CD4-positive, alpha-beta T cell treated with Interleukin-15 for 4 hours (primary cell): ENCODE measurements at regions not wholly inside any gene's neighbourhood (a gene's known extent, or its start where the extent isn't known, plus 50 kb on each side); places are given as distances from the start of the nearest gene placed in this dataset.
"Not testable (repeated sequence)": the region's sequence is repeated elsewhere in the genome, so short reads cannot be mapped to it uniquely, and the experiment has no call there.

ENCODE experiments used
- DNase-seq: peaks from one replicate; pipeline ENCODE4 v3.0.0-alpha.2; 2020; ENCODE audit warnings: low spot score

DNA sequence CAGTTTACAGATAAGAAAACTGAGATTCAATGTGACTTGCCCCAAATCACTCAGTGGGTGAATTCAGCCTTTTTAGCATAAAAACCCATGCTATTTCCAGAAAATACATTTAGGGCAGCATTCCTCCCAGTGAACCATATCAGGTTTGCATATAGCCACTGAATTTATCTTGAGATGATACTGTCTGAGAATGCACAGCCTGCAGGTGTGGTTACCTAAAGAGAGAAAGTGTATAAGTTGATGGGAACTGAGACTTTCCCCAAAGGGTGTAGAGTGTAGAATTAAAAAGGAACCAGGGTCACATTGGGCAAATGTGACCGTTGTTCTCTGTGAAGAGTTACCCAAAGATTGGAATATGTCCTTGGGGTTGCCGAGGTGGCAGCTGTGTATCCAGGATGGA lies 100.0 kb upstream of the PIK3R1 start:
- DNase-seq = no peak

DNA sequence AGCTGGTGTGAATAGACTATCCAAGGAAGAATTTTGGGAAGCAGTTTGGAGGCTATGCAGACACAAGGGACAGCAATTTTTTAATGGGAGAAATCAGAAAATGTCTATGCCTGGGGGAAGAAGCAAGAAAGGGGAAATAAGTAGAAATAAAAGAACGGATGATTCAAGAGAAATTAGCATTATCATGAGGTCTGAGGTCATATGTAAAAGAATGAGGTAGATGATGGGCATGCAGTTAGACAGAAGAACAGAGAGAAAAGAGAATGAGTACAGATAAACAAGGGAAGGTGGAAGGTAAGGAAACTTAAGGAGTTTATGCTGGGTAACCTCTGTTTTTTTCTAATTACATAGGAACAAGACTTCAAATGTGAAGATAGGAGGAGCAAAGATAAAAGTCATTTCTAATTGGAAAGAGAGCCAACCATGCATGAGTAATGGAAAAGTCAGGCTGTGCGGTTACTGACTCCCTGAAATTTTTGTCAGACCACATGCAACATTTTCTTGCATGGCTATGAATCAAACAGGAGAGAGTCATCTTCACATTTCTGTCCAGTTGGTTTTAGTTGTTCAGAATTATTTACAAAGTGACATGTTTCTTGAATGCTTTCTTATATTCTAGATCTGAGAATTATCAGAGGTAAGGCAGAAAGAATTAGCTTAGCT lies 101.0 kb upstream of the PIK3R1 start:
- DNase-seq = no peak

DNA sequence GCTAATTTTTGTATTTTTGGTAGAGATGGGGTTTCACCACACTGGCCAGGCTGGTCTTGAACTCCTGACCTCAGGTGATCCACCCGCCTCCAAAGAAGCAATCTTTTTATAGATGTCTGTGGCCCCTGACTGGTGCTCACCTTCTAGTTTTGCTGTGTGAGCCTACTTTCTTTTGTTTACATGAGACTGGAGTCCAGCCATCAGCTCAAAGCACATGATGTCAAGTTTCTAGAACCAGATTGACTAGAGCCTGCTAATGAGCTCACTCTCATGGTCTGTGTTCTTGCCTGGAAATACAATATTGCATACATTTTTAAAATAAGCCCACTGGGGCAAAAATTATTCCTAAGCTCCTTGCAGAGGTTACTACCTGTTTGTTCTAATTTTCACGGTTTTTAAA lies 102.9 kb upstream of the PIK3R1 start:
- no peak for DNase-seq

DNA sequence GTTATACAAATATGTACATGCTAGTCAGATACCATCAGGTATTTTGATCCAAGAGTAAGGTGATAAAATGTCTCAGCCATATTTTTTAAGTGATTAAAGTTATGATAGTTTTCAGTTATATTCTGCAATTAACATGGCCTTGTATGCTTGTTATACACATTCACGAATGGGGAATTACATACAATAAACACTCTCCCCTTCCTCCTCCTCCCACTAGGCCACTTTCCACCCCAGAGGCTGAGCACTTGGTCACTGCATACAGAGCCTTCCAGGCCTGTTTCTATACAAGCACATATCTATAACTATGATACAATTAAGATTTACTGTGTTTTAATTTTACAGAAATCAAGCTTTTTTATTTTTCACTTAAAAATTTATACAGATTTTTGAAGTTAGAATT lies 104.7 kb upstream of the PIK3R1 start:
- no peak for DNase-seq

GRCh38 chr5:68110264-68110663 lies 105.3 kb upstream of the PIK3R1 start:
- DNase-seq = no peak

- DNase-seq = not testable (repeated sequence)
These were observed 111.3 kb upstream of the PIK3R1 start for GRCh38 chr5:68104217-68104616.

GRCh38 chr5:68103297-68103696 lies 112.3 kb upstream of the PIK3R1 start:
- not testable (repeated sequence) for DNase-seq

- no peak for DNase-seq
These were observed 116.2 kb upstream of the PIK3R1 start for GRCh38 chr5:68099327-68099726.

DNA sequence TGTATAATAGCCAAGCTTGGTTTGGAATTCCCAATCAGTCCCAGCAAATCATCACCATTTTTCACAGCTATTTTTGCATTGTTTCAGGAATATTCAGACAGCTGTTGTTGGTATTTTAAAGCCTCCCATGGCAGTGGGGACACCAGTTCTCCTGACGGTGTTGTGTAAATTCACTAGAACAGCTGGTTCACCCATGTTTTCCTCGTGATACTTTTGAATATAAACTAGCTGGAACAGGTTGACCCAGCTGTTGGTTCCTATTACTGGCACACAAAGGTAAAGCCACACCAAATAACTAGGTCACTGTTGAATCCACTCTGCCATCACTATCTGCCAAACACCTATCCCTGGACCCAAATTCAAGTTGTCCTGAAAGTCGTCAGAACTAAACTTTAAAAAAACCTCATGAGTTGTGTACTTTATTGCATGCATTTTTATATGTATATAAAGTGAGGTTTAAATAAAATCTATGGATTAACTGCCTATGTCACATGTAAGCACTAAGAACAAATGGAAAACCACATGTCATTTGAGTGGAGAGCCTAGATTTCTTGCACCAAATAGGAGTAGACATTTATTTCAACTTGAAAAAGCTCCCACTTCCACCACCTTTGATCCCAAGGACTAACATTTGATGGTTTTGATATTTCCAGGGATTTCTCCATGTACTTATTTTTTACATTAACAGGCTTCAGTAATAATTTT lies 121.9 kb upstream of the PIK3R1 start:
- no peak for DNase-seq

- DNase-seq = no peak
These were observed 127.3 kb upstream of the PIK3R1 start for GRCh38 chr5:68088302-68088701.

- no peak for DNase-seq
These were observed 127.7 kb upstream of the PIK3R1 start for GRCh38 chr5:68087866-68088265.

DNA sequence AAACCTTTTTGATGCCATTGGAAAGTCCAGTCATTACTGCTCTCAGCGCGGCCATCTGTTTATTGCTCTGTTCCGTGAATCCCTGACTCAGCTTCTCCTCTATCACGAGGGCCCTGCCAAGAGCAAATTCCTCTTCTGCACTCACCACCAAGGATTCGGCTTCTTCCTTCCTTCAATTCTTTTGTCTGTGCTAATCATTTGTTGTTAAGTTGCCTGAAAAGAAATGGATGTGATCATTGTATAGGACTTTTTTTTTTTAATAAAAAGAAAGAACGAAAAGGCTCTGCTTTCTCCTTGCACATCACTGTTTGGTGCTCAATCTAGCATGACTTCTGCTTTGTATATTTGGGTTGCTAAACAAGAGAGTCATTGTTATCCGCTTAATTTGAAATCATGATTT lies 128.7 kb upstream of the PIK3R1 start:
- no peak for DNase-seq

GRCh38 chr5:68086439-68086838 lies 129.1 kb upstream of the PIK3R1 start:
- DNase-seq = no peak

DNA sequence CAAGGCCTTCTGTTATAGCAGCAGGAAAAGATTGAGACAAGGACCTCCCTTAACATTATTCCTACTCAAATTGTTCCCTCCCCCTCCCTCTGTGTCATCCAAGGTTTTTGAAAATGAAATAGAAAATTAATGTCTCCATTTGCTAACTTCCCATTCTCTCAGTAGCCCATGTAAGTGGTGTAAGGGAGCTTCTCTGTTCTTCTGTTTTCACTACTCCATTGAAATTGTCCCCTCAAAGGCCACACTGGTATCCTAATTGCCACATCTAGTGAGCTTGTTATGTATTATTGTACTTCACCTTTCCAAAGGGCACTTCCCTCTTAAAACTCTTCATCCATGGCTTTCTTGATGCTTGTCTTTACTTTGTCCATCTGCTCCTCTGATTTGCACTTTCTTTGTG lies 131.2 kb upstream of the PIK3R1 start:
- no peak for DNase-seq

DNA sequence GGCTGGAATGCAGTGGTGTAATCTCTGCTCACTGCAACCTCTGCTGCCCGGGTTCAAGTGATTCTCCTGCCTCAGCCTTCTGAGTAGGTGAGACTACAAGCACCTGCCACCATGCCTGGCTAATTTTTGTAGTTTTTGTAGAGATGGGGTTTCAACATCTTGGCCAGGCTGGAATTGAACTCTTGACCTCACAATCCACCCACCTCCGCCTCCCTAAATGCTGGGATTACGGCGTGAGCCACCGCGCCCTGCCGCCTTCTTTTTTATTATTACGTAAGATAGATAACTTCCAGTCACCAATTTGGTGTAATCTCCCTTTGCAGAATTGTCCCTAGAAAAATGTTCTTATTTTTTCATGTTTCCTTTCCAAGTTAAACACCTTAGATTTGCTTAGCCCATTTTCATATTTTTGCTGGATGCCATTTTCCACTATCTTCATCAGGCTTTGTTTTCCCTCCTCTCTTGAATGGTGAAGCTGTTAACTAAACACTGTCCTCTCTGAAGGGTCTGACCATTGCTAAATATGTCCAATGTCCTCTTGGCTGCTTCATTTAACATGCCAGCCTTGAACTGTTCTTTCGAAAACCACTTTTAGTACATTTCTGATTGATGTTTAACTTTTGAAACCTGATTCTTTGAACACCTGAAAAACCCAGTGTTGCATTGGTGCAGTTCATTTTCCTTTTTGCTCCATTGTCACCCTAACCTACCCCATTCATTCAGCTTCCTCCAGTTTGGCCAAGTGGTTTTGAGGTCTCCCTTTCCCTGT lies 135.1 kb upstream of the PIK3R1 start:
- no peak for DNase-seq

DNA sequence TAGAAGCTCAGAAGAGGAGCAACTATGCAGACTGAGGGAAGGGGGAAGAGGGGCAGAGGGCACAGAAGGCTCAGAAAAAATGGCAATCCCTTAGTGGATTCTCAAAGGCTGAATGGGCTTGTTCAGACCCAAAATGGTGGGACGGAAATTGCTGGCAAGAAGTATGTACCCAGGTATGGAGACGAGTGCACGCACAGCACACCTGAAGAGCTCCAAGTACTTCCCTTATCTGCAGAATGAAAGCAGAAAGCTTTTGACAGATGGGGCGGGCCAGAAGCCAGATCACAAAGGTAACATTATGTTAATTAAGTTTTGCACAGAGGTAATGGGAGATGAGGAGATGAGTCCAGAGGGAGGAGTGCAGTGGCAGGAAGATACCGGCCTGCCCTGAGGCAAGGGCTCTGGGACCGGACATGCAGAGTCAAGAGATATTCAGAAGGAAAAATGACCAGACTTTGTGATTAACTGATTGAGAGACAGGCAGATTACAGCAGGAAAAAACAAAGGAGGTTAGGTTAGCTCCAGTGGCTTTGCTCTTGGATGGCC lies 138.1 kb upstream of the PIK3R1 start:
- DNase-seq = no peak

- DNase-seq = no peak
These were observed 140.9 kb upstream of the PIK3R1 start for GRCh38 chr5:68074633-68075032.

- DNase-seq = no peak
These were observed 141.4 kb upstream of the PIK3R1 start for GRCh38 chr5:68074048-68074632.

- no peak for DNase-seq
These were observed 143.8 kb upstream of the PIK3R1 start for GRCh38 chr5:68071736-68072135.

DNA sequence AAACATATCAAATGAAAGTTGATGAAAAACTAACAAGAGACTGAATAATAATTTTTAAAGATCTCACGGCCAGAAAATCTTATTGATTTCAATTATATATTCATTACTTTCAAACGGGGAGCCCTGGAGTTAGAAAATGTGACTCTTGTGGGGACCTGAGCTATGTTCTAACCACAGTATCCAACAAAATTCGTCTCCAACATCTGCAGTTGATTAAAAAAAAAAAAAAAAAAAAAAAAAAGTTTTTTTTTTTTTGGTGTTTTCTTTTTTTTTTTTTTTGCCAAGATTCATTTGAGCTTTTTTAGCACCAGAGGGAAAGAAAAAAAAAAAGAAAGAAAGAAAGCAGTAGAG lies 144.3 kb upstream of the PIK3R1 start:
- DNase-seq = no peak

DNA sequence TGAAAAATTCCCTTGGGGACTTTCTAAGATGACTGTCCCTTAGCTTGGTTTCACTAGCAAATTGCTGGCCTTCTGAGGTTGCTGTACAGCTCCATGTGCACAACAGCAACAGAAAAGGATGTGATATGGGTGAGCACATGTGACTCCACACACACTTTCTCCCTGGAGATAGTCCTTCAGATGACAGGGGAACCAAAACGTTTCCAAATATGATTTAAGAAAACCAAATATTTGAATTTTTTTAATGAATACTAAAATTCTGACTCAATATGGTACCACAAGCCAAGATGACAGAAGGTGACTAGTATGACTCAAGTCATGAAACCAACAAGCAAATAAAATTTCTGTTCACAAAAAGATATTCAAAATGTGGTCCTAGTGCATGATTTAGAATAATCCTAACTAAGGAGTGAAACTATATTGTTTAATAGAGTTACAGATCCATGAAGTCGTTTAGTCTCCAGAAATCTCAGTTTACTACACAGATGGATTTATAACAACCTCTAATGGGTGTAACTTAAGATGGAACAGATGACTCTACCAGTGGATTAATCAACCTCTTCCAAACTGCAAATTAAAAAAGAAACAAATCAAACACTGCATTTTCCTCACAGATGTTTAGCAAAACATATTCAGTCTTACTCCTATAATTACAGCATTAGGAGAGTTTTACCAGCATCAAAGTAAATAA lies 144.8 kb upstream of the PIK3R1 start:
- no peak for DNase-seq

DNA sequence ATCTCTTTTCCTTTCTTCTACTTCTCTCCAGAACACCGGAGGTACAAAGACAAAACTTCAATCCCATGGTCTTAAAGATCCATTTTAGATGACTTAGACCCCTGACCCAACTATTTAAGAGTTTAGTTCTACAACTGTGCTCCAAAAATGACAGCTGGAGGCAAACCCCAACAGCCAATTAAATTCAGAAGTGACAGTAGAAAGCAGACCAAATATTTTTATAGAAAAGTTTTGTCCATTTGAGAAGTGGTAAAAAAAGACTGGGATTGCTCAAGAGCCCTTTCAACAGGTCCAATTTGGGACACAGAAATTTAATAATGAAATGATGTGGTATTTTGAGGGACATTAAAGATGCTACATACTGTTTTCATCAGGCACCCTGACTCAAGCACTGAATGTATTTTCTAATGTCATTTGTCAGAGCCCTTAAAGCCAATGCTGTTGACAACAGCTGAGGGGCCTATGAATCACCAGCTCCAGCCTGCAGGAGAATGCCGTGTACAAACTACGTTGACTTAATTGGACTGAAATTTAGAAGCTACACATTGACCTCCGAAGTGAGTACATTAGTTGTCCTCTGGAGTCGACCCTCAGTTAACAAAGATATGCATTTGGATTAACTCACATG lies 147.5 kb upstream of the PIK3R1 start:
- no peak for DNase-seq
